Smooth muscle cell of the brain vasculature (primary cell): ENCODE measurements at regions not wholly inside any gene's neighbourhood (a gene's known extent, or its start where the extent isn't known, plus 50 kb on each side); places are given as distances from the start of the nearest gene placed in this dataset.

ENCODE experiments used
- DNase-seq: peaks from one replicate; pipeline ENCODE4 v3.0.0-alpha.2; 2012; ENCODE audit warnings: low read depth, low spot score

GRCh38 chr10:62653254-62653653 lies 151.3 kb upstream of the ADO start:
- DNase-seq, result no peak

- DNase-seq, result no peak
Measured at GRCh38 chr10:62654966-62655336, 149.6 kb upstream of the ADO start.

DNA sequence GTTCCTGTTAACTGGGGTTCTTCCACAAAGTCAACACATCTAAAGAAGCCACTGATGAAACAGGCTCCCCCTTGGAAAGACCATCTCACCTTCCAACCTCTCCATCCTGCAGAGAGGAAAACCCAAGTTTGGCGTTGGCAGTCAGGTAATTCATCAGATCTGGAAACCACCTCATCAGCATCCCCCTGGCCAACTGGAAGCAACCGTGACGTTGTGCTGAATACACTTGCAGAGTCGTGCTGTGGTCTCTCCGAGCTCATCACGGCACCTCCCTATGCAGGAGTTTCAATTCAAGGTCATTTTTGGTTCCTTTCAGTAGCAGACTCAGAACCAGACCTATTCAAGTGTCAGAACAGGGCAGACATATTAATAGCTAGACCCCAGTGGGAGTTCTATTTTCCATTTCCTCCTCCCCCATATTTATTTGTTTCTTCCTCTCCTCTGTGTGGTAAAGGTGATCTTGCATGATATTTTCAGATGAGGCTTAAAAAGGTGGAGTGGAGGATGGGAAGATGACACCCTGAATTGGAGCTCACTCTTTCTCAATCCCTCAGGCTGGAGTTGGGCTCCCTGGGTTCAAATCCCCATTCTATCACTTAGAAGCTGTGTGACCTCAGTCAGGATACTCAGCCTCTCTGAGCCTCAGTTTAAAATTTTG lies 149.1 kb upstream of the ADO start:
- DNase-seq, result no peak

DNA sequence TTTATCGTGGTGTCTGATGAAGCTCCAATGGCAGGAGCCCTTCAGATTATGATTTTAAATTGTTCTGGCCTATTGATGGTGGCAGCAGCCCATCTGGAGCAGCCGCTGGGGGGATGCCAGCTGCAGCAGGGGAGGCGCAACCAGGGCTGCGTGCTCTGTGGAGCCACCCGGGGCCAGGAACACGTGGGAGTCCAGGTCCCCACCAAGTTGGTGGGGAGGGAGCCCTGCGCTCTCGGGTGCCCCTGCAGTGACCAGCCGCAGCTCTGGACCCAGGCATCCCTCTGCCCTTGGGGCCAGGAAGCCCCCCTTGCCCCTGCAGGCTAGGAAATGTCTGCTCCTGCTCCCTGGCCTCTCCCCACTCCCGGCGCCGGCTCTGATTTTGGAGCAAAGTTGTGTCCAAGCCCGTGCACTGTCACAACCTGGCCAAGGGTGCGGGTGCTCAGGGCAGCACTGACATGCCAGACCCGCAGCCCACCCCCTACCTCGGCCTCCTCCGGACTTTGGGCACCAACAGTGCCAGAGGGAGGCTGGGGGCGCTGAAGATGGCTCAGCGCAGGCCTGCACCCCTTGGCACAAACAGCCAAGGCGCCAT lies 147.2 kb upstream of the ADO start:
- no peak for DNase-seq

GRCh38 chr10:62658516-62658915 lies 146.0 kb upstream of the ADO start:
- DNase-seq, result no peak

DNA sequence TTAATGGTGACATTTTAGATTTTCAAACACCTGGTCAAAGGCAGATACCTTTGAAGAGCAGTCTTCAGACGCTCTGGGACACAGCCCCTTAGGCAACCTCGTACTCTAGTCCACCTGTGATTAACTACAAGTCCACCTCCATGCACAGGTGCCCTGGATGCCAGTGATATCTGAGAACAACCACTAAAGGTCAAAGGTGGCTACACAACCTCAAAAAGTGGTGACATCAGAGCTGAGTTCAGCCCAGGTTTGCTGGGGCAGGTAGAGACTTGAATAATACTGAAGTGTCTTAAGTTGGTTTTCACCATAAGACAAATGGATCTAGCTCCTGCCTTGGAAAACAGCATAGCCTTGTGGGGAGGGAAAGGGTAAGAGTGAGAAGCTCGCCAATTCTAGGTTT lies 143.4 kb upstream of the ADO start:
- no peak for DNase-seq

DNA sequence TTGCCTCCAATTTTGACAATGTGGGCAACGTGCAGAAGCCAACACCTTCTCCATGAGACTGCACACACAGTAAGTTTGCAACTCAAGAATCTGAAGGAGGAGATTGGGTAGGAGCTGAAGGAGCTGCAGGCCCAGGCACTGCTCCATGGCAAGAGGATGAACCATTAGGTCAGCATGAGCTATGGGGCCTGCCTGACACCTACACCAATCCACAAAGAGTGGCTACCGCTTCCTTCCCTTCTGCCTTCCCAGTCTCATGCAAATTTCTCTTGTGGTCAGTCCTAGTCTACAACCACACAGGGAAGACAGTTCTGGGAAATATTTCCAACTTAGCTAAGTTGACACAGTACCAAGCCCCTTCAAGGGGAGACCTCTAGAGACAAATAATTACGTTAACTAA lies 142.0 kb upstream of the ADO start:
- DNase-seq, result no peak

- no peak for DNase-seq
Measured at GRCh38 chr10:62665771-62666170, 138.7 kb upstream of the ADO start.

GRCh38 chr10:62666275-62666674 lies 138.2 kb upstream of the ADO start:
- no peak for DNase-seq

- no peak for DNase-seq
Measured at GRCh38 chr10:62669341-62669740, 135.2 kb upstream of the ADO start.

DNA sequence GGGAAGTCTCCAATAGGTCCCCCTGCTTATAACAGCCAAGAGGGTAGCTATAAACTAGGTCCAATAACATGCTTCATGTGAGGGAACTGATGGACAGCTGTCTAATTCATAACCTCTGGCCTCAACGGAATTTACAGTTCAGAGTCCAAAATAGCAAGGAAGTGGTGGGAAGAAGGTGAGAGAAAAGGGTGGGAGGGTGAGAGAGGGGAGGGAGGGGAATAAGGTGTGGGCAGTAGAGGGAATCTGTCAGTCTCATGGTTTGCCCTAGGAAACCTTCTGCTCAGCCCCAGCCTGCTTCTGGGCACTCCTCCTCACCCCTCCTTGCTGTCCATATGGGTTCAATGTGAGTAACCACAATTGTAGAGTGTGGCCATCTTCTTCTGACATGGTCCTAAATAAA lies 133.4 kb upstream of the ADO start:
- DNase-seq, result no peak

DNA sequence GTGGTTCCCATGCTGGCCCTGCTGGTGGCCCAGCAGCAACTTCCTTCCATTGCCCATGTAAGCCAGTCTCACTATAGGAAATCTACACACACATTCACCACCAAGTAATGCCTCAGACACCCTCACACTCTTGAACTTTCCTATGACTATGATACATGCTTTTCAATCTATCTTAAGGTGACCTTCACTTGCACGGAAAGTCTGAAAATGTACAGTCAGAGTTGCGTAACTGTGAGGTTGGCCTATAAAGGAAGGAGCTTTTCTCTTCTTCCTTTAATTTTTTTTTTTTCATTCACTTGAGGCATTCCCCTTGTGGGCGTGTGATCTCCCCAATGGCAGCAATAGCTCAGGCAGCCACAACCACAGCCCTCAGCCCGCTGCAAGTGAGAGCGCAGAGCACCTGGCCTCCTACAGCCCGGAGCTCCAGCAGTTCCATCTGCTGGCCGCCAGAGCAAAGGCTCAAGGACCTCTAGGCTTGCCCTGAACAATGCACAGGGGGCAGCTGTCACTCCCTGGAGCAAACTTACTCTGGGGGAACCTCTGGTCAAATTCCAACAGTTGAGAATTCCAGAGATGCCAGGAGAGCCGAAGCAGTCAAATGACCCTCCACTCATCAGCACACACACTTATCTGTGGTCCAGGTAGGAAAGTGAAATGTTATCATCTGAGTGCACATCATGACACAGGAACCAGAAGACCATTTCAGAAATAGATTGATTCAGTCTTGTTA lies 123.1 kb upstream of the ADO start:
- no peak for DNase-seq

GRCh38 chr10:62684911-62685310 lies 119.6 kb upstream of the ADO start:
- DNase-seq, result no peak

GRCh38 chr10:62687230-62687748 lies 117.2 kb upstream of the ADO start:
- DNase-seq, result no peak

- no peak for DNase-seq
Measured at GRCh38 chr10:62688971-62689700, 115.4 kb upstream of the ADO start.

- DNase-seq, result no peak
Measured at GRCh38 chr10:62689712-62690111, 114.8 kb upstream of the ADO start.

GRCh38 chr10:62690703-62691102 lies 113.8 kb upstream of the ADO start:
- DNase-seq, result no peak

DNA sequence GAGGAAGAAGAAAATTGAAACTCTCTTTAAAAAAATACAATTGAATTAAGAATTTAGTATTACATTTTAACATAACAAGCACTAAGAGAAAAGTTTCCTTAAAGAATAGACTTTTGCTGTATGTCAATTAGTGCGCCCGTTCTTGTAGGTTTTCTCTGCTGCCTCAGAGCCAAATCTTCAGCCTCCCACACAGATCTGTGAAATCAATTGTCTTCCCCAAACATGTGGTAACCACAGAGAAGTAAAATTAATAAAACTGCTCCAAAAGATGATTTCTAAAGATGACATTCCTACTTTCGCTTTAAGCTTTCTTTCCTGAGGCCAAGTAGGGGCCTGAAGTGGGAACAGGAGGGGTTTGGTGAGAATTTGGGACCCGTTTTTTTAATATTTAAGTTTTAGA lies 113.2 kb upstream of the ADO start:
- no peak for DNase-seq

GRCh38 chr10:62692085-62692484 lies 112.4 kb upstream of the ADO start:
- no peak for DNase-seq

GRCh38 chr10:62693306-62693705 lies 111.2 kb upstream of the ADO start:
- no peak for DNase-seq

- DNase-seq, result no peak
Measured at GRCh38 chr10:62694537-62695126, 109.9 kb upstream of the ADO start.

- DNase-seq, result no peak
Measured at GRCh38 chr10:62696798-62697197, 107.7 kb upstream of the ADO start.
